Mesenchymal stem cell (in vitro differentiated cells and primary cell): ENCODE measurements at regions not wholly inside any gene's neighbourhood (a gene's known extent, or its start where the extent isn't known, plus 50 kb on each side); places are given as distances from the start of the nearest gene placed in this dataset.

Experiments used
- DNase-seq: peaks from one replicate; pipeline ENCODE4 v3.0.0-alpha.2; 2013
- H2AFZ ChIP-seq: one replicate; pipeline ENCODE4 v1.6.1; 2013; ENCODE audit warnings: low read depth, mild to moderate bottlenecking, control low read depth, inconsistent platforms, low read length, moderate library complexity
- H2AK5ac ChIP-seq: 2 replicates; pipeline ENCODE4 v1.6.1; 2013; ENCODE audit warnings: low read length, moderate library complexity, mild to moderate bottlenecking, inconsistent platforms; ENCODE audit not compliant: severe bottlenecking
- H2BK120ac ChIP-seq: one replicate; pipeline ENCODE4 v1.6.1; 2013; ENCODE audit warnings: low read depth, mild to moderate bottlenecking, inconsistent platforms, low read length, moderate library complexity
- H2BK12ac ChIP-seq, 2 experiments: one replicate each; pipeline ENCODE4 v1.6.1; 2013; ENCODE audit warnings: inconsistent platforms in 2 of 2, low read length in 2 of 2, mild to moderate bottlenecking in 2 of 2, moderate library complexity in 2 of 2, control low read depth in 1 of 2
- H2BK15ac ChIP-seq: one replicate; pipeline ENCODE4 v1.6.1; 2013; ENCODE audit warnings: mild to moderate bottlenecking, low read depth, inconsistent platforms; ENCODE audit not compliant: poor library complexity, severe bottlenecking
- H2BK5ac ChIP-seq: 2 replicates; pipeline ENCODE4 v1.6.1; 2013; ENCODE audit warnings: low read depth, mild to moderate bottlenecking, low read length, control low read depth, inconsistent platforms; ENCODE audit not compliant: poor library complexity, severe bottlenecking
- H3K14ac ChIP-seq, 2 experiments: one replicate each; pipeline ENCODE4 v1.6.1; 2013; ENCODE audit warnings: inconsistent platforms in 2 of 2, low read length in 2 of 2, control low read depth in 1 of 2, mild to moderate bottlenecking in 1 of 2, moderate library complexity in 1 of 2
- H3K18ac ChIP-seq, 2 experiments: one replicate each; pipeline ENCODE4 v1.6.1; 2013; ENCODE audit warnings: inconsistent platforms in 2 of 2, low read length in 2 of 2, control low read depth in 1 of 2, low read depth in 1 of 2, mild to moderate bottlenecking in 1 of 2
- H3K23ac ChIP-seq, 2 experiments: one replicate each; pipeline ENCODE4 v1.6.1; 2013; ENCODE audit warnings: inconsistent platforms in 2 of 2, low read length in 2 of 2, mild to moderate bottlenecking in 2 of 2, moderate library complexity in 2 of 2, control low read depth in 1 of 2
- H3K27ac ChIP-seq: 2 replicates; pipeline ENCODE4 v1.5.1; 2013; ENCODE audit warnings: mild to moderate bottlenecking, moderate library complexity, low read length, control low read depth, inconsistent platforms; ENCODE audit not compliant: poor library complexity, severe bottlenecking
- H3K27me3 ChIP-seq, 2 experiments: 2 replicates each; pipeline versions ENCODE4 v1.6.1 to v1.7.0; 2013; ENCODE audit warnings: low read length in 2 of 2, mild to moderate bottlenecking in 2 of 2, moderate library complexity in 2 of 2, control low read depth in 1 of 2, inconsistent platforms in 1 of 2; ENCODE audit not compliant: control insufficient read depth in 1 of 2, insufficient read depth in 1 of 2
- H3K36me3 ChIP-seq, 2 experiments: 2 replicates each; pipeline versions ENCODE4 v1.6.1 to v1.7.0; 2013; ENCODE audit warnings: low read length in 2 of 2, control low read depth in 1 of 2, inconsistent platforms in 1 of 2, low read depth in 1 of 2, mild to moderate bottlenecking in 1 of 2; ENCODE audit not compliant: insufficient read depth in 2 of 2, control insufficient read depth in 1 of 2
- H3K4ac ChIP-seq, 2 experiments: one replicate each; pipeline ENCODE4 v1.6.1; 2013; ENCODE audit warnings: inconsistent platforms in 2 of 2, low read length in 2 of 2, mild to moderate bottlenecking in 2 of 2, moderate library complexity in 2 of 2, control low read depth in 1 of 2, low read depth in 1 of 2
- H3K4me1 ChIP-seq: 2 replicates; pipeline ENCODE4 v1.6.1; 2013; ENCODE audit warnings: low read depth, low read length, control low read depth; ENCODE audit not compliant: control insufficient read depth, insufficient read depth
- H3K4me2 ChIP-seq: 2 replicates; pipeline ENCODE4 v1.6.1; 2013; ENCODE audit warnings: low read length, mild to moderate bottlenecking, inconsistent platforms; ENCODE audit not compliant: poor library complexity, severe bottlenecking
- H3K4me3 ChIP-seq, 2 experiments: 2 replicates each; pipeline versions ENCODE4 v1.5.1 to v1.7.0; 2013; ENCODE audit warnings: low read length in 2 of 2, mild to moderate bottlenecking in 2 of 2, control low read depth in 1 of 2, low read depth in 1 of 2; ENCODE audit not compliant: insufficient read depth in 1 of 2
- H3K79me1 ChIP-seq: replicated peaks from 2 replicates; pipeline ENCODE4 v1.6.1; 2013; ENCODE audit warnings: mild to moderate bottlenecking, control low read depth, low read length, inconsistent platforms; ENCODE audit not compliant: poor library complexity, severe bottlenecking
- H3K9ac ChIP-seq: 2 replicates; pipeline ENCODE4 v1.7.0; 2013; ENCODE audit warnings: mild to moderate bottlenecking, low read length, moderate library complexity
- H3K9me3 ChIP-seq: 2 replicates; pipeline ENCODE4 v1.7.0; 2013; ENCODE audit warnings: mild to moderate bottlenecking, low read length; ENCODE audit not compliant: control insufficient read depth
- H4K8ac ChIP-seq: one replicate; pipeline ENCODE4 v1.6.1; 2013; ENCODE audit warnings: inconsistent platforms, mild to moderate bottlenecking, low read length, moderate library complexity
- H4K91ac ChIP-seq: one replicate; pipeline ENCODE4 v1.6.1; 2013; ENCODE audit warnings: mild to moderate bottlenecking, low read length, inconsistent platforms
- WGBS: methylation state at CpG from one replicate; pipeline ENCODE4 v1.1.7; 2013; ENCODE audit warnings: mixed read lengths; 5-methylcytosine and 5-hydroxymethylcytosine counted together

DNA sequence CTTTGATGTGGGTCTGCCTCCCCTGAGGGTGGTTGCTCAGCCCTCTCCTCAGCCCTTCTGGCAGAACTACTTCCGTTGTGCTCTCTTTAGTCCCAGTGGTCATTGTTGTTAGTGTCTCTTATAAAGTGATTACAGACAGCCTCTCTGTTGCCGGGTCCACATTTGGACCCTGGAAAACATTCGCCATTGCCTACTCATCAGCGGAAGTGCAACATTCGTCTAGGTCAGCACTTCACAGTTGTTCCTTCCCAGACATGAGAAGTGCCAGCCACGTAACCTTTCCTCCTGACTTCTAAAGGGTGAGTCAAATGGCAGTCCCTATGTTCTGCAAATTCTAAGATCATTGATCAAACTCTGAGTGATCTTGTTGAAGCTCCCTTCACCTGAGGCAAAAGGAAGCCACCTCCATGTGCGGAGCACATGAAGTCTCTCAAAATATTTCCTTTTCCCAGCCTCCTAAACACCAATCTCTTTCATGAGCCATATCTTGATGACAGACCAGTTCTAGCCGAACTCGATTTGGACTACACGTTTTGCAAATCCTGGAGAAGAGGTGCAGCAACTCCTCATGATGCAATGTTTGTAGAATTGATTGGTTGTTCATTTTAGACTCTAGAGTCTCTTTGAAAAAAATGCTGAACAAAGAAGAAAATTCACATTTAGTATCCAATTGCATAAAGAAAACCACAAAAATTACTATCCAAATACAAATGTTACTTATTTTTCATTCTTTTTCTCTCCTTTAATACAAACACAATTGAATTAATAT lies 163.8 kb downstream of the RPL10L start:
- H3K9ac ChIP-seq = no peak overlapping the region
- no peak overlapping the region for H4K8ac ChIP-seq
- DNase-seq = no peak
- H3K23ac ChIP-seq = no peak overlapping the region
- no peak overlapping the region for H2BK120ac ChIP-seq
- H2BK12ac ChIP-seq = no peak overlapping the region
- no peaks in the 10 kb centered on the region for H3K36me3 ChIP-seq
- H3K27ac ChIP-seq = no peak overlapping the region
- no peak overlapping the region for H3K14ac ChIP-seq
- H2BK15ac ChIP-seq = no peak overlapping the region
- WGBS = 93% methylated on average over 10 of the region's 10 CpGs
- no peaks in the 10 kb centered on the region for H3K9me3 ChIP-seq
- no peak overlapping the region for H3K4me2 ChIP-seq
- H3K4me1 ChIP-seq = no peaks in the 10 kb centered on the region
- no peaks in the 10 kb centered on the region for H3K79me1 ChIP-seq
- H2AK5ac ChIP-seq = no peak overlapping the region
- H3K27me3 ChIP-seq = no peaks in the 10 kb centered on the region
- no peak overlapping the region for H3K4ac ChIP-seq
- H3K18ac ChIP-seq = no peak overlapping the region
- no peak overlapping the region for H2AFZ ChIP-seq
- H4K91ac ChIP-seq = no peak overlapping the region
- peak overlapping the region; percentile 46 for H2BK5ac ChIP-seq
- no peak overlapping the region for H3K4me3 ChIP-seq

GRCh38 chr14:46482200-46482599 lies 169.4 kb downstream of the RPL10L start:
- Histone ChIP-seq H3K14ac (no peak overlapping the region), H2AFZ (no peak overlapping the region), H3K27ac (no peak overlapping the region), H4K91ac (no peak overlapping the region), H3K4me3 (no peak overlapping the region), H3K9me3 (no peaks in the 10 kb centered on the region), H3K4me2 (no peak overlapping the region), H2BK15ac (no peak overlapping the region), H2BK120ac (no peak overlapping the region), H3K27me3 (no peaks in the 10 kb centered on the region), H2BK5ac (no peak overlapping the region), H2AK5ac (no peak overlapping the region), H2BK12ac (no peak overlapping the region), H4K8ac (no peak overlapping the region), H3K4me1 (no peaks in the 10 kb centered on the region), H3K18ac (no peak overlapping the region), H3K36me3 (no peaks in the 10 kb centered on the region), H3K9ac (no peak overlapping the region), H3K79me1 (no peaks in the 10 kb centered on the region), H3K23ac (no peak overlapping the region), H3K4ac (no peak overlapping the region)
- DNase-seq = no peak

DNA sequence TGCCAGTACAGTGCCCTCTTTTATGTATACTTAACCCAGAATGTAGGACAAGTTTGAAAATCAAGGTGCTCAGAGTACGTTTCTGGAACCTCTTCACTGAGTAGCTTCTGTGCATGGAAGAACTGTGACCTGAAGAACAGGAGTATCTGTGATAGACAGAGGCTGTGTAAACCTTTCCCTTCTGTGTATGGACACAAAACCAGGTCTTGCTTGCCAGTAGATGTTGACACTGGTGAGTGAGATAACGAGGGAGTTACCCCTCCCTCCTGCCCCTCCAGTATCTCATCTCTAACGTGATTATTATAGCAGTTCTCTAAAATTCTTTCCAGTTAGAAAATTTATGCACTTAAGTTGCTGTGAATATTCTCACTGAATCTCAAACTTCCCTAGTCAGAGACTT lies 170.8 kb downstream of the RPL10L start:
- Histone ChIP-seq H2AK5ac (no peak overlapping the region), H3K9ac (no peak overlapping the region), H3K27ac (no peak overlapping the region), H2AFZ (no peak overlapping the region), H3K4me3 (no peak overlapping the region), H4K8ac (no peak overlapping the region), H2BK5ac (no peak overlapping the region), H3K4ac (no peak overlapping the region), H3K18ac (no peak overlapping the region), H3K9me3 (peaks cover 3% of the 10 kb centered on the region), H3K23ac (no peak overlapping the region), H3K79me1 (no peaks in the 10 kb centered on the region), H3K14ac (no peak overlapping the region), H3K36me3 (no peaks in the 10 kb centered on the region), H3K27me3 (no peaks in the 10 kb centered on the region), H4K91ac (no peak overlapping the region), H3K4me1 (no peaks in the 10 kb centered on the region), H2BK15ac (no peak overlapping the region), H3K4me2 (no peak overlapping the region), H2BK12ac (peak overlapping the region in 1 of 2 experiments; percentile 11), H2BK120ac (no peak overlapping the region)
- WGBS = 81% methylated on average over 1 of the region's 3 CpGs
- no peak for DNase-seq

DNA sequence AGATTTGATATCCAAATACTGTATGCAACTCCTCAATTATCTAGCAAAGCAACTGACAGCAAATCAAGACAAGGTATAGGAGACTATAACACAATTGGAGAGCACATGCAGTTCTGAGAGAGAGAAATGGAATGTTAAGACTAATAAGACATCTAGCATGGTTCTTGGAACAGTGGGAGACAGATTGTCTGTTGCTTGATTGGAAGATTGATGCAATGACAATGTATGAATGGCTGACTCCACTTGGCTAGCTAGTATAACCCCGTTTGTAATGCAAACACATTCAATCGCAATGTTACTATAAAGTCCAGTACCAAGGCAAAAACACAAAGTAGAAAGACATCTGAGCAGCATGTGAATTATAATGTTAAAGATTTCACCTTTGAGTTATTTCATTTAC lies 179.3 kb downstream of the RPL10L start:
- WGBS = no CpG with 5 or more reads among the region's 2 CpGs
- Histone ChIP-seq H2BK120ac (no peak overlapping the region), H3K9ac (no peak overlapping the region), H3K9me3 (peaks cover 3% of the 10 kb centered on the region), H3K14ac (no peak overlapping the region), H4K8ac (no peak overlapping the region), H2AK5ac (no peak overlapping the region), H2BK15ac (no peak overlapping the region), H3K27ac (no peak overlapping the region), H2AFZ (no peak overlapping the region), H3K4me1 (no peaks in the 10 kb centered on the region), H3K18ac (no peak overlapping the region), H3K4me2 (no peak overlapping the region), H3K36me3 (no peaks in the 10 kb centered on the region), H2BK12ac (no peak overlapping the region), H3K79me1 (no peaks in the 10 kb centered on the region), H3K27me3 (no peaks in the 10 kb centered on the region), H3K4me3 (no peak overlapping the region), H4K91ac (no peak overlapping the region), H2BK5ac (no peak overlapping the region), H3K4ac (no peak overlapping the region), H3K23ac (no peak overlapping the region)
- no peak for DNase-seq
